Suprapubic skin (tissue), 3 donors: ENCODE measurements at regions not wholly inside any gene's neighbourhood (a gene's known extent, or its start where the extent isn't known, plus 50 kb on each side); places are given as distances from the start of the nearest gene placed in this dataset.

Source experiments
- CTCF ChIP-seq, 2 donors: fragments of 200-600 bp in 1 of 2; fragments of 450-650 bp in 1 of 2; sonication (generic) in 1 of 2; IDR thresholded peaks; one replicate each; pipeline ENCODE4 v1.5.1; 2016 to 2019; ENCODE audit warnings: antibody characterized with exemption in 2 of 2, mild to moderate bottlenecking in 1 of 2, moderate library complexity in 1 of 2
- EP300 ChIP-seq: sonication (generic); formaldehyde crosslinking; IDR thresholded peaks from one replicate; pipeline ENCODE4 v1.6.1; 2017; ENCODE audit warnings: antibody characterized with exemption

GRCh38 chr1:4147509-4147908 is 247.4 kb upstream of the C1orf174 start:
- TF ChIP-seq CTCF (IDR thresholded peaks at IDR 0.05) (no peak), EP300 (no peak)
